ENCODE measurements at regions not wholly inside any gene's neighbourhood (a gene's known extent, or its start where the extent isn't known, plus 50 kb on each side); places are given as distances from the start of the nearest gene placed in this dataset.

- TF ChIP-seq POLR2A (IDR thresholded peaks at IDR 0.05; ENCODE audit: low read depth, low read length) (no peak), POLR2AphosphoS5 (IDR thresholded peaks at IDR 0.05; ENCODE audit: low read depth, low read length) (no peak), SPI1 (IDR thresholded peaks at IDR 0.05; ENCODE audit: low read depth, low read length) (no peak), TAF1 (IDR thresholded peaks at IDR 0.05; ENCODE audit: low read depth, low read length) (no peak)
Measured at GRCh38 chr2:220070349-220070748, 442.9 kb downstream of the SLC4A3 start.
